T-helper 9 cell (primary cell): ENCODE measurements at regions not wholly inside any gene's neighbourhood (a gene's known extent, or its start where the extent isn't known, plus 50 kb on each side); places are given as distances from the start of the nearest gene placed in this dataset.

Source experiments
- DNase-seq: peaks from one replicate; pipeline ENCODE4 v3.0.0-alpha.2; 2020

DNA sequence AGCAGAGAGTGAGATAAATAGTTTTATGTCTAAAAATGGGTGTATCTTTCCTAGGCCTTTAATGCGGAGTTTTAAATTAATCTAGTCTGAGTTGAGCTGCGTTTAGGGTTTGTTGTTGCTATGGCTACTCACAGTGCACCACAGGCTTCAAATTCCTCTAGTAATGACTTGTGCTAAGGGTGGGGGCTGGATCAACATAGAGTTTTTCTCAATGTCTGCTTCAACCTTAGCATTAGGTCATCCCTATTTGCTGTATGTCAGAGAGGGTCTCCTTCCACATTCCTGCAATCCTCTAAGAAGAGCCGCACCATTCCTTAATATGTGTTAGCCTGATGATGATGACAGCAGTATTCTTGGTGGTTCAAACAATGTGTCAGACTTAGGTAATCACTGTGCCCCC lies 465.6 kb upstream of the KIF2A start:
- DNase-seq, result no peak

GRCh38 chr5:61842840-61843239 lies 463.2 kb upstream of the KIF2A start:
- no peak for DNase-seq

- DNase-seq, result no peak
Measured at GRCh38 chr5:61850696-61851095, 455.3 kb upstream of the KIF2A start.

GRCh38 chr5:61854531-61854930 lies 451.5 kb upstream of the KIF2A start:
- no peak for DNase-seq

DNA sequence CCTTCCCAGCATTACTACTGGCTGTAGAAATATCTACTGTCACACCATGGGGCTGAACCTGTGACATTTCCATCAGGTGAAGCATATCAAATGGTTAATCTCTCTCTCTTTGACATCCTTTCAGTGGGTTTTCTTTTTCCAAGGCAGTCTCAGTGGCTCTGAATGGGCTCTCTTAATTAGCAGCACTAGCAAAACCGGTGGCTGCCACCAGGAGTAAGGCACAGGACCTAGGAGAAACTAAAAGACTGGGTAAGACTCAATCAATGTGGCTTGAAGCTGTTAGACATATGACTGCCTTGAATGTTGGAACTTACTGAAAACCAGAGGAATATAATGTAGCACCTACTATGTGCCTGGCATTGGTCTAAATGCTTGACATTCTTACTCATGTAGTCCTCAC lies 445.0 kb upstream of the KIF2A start:
- no peak for DNase-seq

- DNase-seq, result no peak
Measured at GRCh38 chr5:61866930-61867329, 439.1 kb upstream of the KIF2A start.

DNA sequence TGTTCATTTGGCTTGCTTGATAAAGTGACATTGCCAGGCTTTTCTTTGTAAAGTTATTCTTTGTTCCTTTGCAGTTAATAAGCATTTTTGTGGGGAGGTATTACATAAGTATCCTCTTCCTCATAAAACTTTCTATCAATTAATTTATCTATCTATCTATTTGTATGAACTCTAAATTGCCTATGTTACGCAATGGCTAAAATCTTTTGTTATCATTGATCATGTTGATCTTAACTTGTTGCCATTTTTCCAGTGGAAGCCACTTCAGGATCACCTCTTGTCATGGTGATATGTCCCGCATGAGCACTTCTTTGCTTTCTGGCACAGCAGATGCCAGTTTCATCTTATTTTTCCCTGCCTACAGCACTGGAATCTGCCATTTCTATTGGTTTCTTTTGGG lies 436.7 kb upstream of the KIF2A start:
- no peak for DNase-seq

DNA sequence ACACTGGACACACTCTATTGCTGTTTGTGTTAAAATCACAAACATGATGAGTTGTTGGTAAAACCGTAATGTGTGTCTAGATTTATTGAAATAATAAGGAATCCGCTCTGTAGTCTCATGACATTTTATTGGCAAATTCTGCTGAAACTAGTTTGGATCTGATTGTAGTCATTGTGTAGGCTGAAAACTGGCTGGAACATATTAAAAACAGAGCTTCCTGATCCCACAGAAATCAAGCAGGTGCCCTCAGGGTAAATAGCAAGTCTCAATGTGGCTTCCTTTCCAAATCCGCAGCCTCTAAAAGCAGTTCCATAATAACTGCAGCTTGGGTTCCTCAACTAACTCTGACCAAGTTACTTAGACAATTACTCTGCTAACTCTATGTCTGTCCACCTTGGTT lies 427.5 kb upstream of the KIF2A start:
- no peak for DNase-seq

DNA sequence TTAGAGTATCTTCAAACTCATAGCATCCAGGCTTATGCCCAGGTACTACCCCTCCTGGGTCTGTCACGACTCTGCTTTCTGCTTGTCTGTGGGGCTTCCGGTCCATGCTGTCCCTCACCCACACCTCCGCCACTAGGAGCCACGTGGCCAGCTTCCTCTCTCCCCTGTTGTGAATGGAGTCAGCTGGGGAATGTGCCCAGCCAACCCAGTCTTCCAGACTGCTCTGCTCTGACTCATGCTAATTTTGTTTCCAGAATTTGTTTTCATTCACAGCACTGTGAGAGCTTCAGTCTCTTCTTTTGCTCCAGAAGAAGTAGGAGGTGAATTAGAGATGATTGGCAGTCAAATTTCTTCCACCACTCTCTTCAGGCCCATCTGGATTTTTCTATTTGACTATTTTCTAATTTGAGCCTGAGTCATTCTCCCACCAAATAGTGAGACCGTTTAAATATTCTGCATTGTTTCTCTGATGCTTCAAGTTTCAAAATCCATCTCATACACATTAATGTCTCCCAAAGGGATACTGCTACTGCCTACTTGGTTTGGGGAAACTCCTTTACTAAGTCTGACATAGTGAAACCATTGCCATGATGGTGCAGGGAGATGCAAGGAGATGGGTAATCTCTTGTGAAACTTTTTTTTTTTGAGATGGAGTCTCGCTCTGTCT lies 424.1 kb upstream of the KIF2A start:
- DNase-seq, result no peak

GRCh38 chr5:61882901-61883500 lies 423.0 kb upstream of the KIF2A start:
- no peak for DNase-seq

- DNase-seq, result no peak
Measured at GRCh38 chr5:61884252-61884855, 421.7 kb upstream of the KIF2A start.

GRCh38 chr5:61886214-61886613 lies 419.8 kb upstream of the KIF2A start:
- no peak for DNase-seq

DNA sequence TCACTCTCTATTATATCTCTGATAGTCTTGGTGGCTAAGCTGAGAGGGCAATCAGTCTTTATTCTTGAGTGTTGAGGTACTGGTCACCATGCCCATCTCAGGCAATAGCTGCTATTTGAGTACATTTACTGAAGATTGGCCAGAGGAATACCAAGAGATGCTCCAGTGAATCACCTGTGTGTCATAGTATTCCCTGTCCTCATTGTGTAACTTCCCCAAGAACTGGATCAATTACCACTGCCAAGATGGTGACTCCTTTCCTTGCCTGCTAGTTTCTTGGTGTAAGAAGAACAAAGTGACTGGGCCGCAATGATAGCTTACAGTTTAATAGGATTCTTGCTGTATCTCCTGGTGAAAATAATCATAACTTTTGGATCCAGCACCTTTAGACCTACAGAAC lies 418.7 kb upstream of the KIF2A start:
- no peak for DNase-seq

- DNase-seq, result no peak
Measured at GRCh38 chr5:61894046-61894445, 412.0 kb upstream of the KIF2A start.

DNA sequence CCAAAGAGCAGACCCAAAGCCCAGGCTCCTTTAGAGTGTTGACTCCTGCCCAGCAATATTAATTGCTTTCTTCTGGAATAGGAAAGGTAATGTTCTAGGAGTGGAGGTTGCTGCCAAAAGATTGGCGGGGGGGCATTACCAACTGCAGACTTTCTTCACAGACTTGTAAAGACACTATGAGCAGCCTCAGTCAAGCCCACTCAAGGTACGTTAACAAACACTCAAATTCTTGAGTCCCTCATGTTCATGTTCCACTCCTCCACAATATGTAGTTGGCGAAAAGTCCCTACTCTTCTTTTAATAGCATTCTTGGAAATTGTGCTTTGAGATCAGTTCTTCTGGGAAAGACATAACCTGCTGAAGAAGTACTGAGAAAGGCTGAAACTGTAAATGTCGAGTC lies 409.2 kb upstream of the KIF2A start:
- no peak for DNase-seq

- DNase-seq, result no peak
Measured at GRCh38 chr5:61897251-61897650, 408.8 kb upstream of the KIF2A start.

DNA sequence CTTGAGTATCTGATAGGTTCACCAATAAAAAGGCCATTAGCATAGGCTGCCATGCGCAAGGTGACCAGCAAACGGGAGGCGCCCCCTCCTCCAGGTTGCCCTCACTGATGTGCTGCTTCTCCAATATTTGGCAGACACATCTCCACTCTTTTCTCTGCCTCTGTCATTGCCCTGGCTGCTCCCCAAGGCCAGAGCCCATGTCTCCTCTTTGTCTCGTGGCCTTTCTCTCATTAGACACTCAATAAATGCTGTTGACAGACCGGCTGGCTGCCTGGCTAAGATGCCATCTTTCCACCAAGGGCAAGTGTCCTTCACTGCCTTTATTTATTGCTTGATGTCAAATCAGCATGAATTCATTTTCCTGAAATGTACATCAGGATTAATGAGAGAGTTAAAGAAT lies 404.0 kb upstream of the KIF2A start:
- DNase-seq, result no peak

DNA sequence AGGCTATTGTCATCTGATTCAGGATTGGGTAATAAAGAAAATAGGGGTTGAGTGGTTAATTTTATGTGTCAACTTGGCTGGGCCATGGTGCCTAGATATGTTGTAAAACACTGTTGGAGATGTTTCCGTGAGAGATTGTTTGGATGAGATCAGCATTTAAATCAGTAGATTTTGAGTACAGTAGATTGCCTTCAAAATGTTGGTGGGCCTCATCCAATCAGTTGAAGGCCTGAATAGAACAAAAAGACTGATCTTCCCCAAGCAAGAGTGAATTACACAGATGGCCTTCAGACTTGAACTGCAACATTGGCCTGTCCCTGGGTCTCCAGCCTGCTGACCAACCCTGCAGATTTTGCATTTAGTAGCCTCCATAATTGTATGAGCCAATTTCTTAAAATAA lies 401.3 kb upstream of the KIF2A start:
- no peak for DNase-seq

DNA sequence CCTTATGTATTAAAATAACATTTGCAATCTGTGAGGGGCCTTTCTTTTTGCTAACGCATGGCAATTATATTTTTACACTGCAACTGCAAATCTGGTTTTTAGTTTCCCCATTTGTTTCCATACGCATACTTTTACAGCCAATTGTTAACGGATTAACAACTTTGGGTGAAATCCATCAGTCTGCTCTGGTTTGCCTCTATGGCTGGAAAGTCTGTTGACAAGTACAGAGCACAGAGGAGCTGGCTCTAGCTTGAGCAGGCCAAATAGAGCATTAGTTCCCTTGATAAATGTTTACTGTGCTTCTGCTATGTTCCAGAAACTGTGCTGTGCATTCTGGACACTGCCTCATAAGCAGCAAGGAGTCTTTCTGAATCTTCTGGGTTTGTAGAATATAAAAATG lies 400.4 kb upstream of the KIF2A start:
- DNase-seq, result no peak

- DNase-seq, result no peak
Measured at GRCh38 chr5:61906820-61907219, 399.2 kb upstream of the KIF2A start.

GRCh38 chr5:61907995-61908394 lies 398.0 kb upstream of the KIF2A start:
- no peak for DNase-seq

GRCh38 chr5:61910771-61911170 lies 395.2 kb upstream of the KIF2A start:
- no peak for DNase-seq

GRCh38 chr5:61912559-61912958 lies 393.4 kb upstream of the KIF2A start:
- no peak for DNase-seq

DNA sequence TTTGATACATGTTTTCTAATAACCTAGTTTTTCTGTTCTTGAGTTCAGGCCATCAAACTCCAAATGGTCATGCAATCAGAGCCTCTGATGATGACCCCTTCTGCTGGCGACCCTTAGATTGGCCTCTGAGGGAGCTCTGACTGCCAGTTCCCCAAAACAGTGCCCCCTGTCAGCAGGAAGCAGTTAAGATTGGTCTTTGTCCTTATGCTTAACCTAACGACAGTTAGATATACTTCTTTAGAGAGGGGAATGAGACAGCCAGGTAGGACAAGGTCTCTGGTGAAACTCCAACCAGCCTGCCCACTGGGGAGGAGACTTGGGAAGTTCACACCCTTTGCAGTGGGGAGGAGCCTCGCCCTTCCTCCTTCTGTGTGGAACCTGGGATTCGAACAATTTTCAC lies 390.4 kb upstream of the KIF2A start:
- DNase-seq, result no peak
